ENCODE measurements at regions not wholly inside any gene's neighbourhood (a gene's known extent, or its start where the extent isn't known, plus 50 kb on each side); places are given as distances from the start of the nearest gene placed in this dataset.

- peaks cover 1% of the 10 kb centered on the region for H3K4me1 ChIP-seq (ENCODE audit: insufficient read depth)
- TF ChIP-seq EP300 (IDR thresholded peaks at IDR 0.05) (no peak), CTCF (IDR thresholded peaks at IDR 0.05) (no peak), POLR2A (IDR thresholded peaks at IDR 0.05) (no peak)
- DNase-seq: no peak
- intact Hi-C loops (cut with DNase I): no loop called here
- WGBS, 3 donors: 77 to 96% (median 79%) methylated on average over 4 of the region's 4 CpGs
- no peaks in the 10 kb centered on the region for H3K27me3 ChIP-seq
- no peaks in the 10 kb centered on the region for H3K36me3 ChIP-seq
- no peaks in the 10 kb centered on the region for H3K9me3 ChIP-seq
- H3K4me3 ChIP-seq: no peak overlapping the region
- H3K27ac ChIP-seq: no peak overlapping the region
Observed at GRCh38 chr10:128206676-128207075, 80.5 kb upstream of the MKI67 start.

GRCh38 chr10:128209862-128210214 is 83.6 kb upstream of the MKI67 start:
- Histone ChIP-seq H3K4me1 (ENCODE audit: insufficient read depth) (peaks cover 1% of the 10 kb centered on the region), H3K27me3 (no peaks in the 10 kb centered on the region), H3K36me3 (no peaks in the 10 kb centered on the region), H3K4me3 (peak overlapping the region; percentile 44), H3K27ac (no peak overlapping the region), H3K9me3 (no peaks in the 10 kb centered on the region)
- 39 to 54% (median 41%) methylated on average over 13 of the region's 13 CpGs for WGBS, 3 donors
- TF ChIP-seq EP300 (IDR thresholded peaks at IDR 0.05) (no peak), CTCF (IDR thresholded peaks at IDR 0.05) (no peak), POLR2A (IDR thresholded peaks at IDR 0.05) (no peak)
- DNase-seq: no peak
- intact Hi-C loops (cut with DNase I): no loop called here

DNA sequence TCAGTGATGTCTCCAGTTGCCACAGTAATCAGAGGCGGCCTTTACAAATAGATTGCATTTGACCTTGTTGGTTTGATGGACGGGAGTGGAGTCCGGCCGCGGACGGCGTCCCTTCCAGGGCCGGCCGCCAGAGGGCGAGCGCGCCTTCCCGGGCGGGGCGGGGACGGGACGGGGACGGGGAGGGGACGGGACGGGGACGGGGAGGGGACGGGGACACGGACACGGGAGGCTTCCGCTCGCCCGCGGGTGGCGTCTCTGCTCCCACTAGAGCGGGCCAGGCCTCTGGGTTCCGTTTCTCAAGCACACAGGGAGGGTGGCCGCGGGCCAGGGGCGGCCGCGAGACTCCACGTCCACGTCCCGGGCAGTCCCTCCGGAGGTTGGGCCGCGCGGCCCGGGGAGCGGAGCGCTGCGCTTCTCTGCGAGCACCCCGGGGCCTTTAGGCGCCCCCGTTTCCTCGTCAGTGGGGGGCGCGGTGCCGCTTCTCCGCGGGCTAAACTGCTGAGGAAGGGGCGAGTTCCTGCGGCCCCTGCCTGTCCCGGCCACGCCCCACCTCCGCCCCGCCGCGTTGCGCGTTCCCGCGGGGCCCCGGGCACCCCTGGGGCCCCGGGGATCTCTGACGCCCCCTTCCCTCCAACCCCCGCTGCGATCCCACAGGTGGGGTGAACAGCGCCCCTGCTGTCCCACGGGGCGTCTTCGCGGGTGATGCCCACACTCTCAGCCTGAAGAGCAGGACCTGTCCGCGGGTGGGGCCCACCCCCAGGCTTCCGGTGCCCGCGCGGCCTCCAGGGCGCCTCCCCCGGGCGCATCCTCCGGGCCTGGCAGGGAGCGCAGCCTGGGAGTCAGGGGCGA is 84.2 kb upstream of the MKI67 start:
- Histone ChIP-seq H3K27me3 (no peaks in the 10 kb centered on the region), H3K9me3 (no peaks in the 10 kb centered on the region), H3K4me3 (peak overlapping the region; percentile 44), H3K36me3 (no peaks in the 10 kb centered on the region), H3K27ac (peak overlapping the region in 1 of 2 donors; percentile 30), H3K4me1 (ENCODE audit: insufficient read depth) (peaks cover 1% of the 10 kb centered on the region)
- intact Hi-C loops (cut with DNase I): no loop called here
- TF ChIP-seq CTCF (IDR thresholded peaks at IDR 0.05) (no peak), EP300 (IDR thresholded peaks at IDR 0.05) (no peak), POLR2A (IDR thresholded peaks at IDR 0.05) (no peak)
- WGBS, 3 donors: 1 to 3% (median 1%) methylated on average over 52 to 91 of the region's 91 CpGs
- peak in 2 of 5 donors; percentile 29 to 43 for DNase-seq

DNA sequence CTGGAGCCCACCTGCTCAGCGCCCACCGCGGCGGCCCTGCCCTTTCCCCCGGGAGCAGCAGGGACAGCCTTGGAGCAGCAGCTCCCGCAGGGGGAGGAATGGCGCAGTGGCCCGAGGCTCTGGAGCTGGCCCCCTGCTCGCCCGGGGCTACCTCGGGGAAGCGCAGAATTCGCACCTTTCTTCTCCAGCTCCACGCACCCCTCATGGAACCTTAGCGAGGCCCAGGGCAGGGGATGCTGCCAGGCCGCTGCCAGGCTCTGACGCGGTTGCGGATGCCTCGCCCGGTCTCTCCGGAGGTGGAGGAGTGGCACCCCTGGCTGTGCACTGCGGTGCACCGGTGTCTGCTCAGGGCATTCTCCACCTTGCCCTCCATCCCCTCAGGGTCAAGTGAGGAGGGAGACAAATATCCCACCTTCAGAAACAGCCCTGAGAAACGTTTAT is 84.9 kb upstream of the MKI67 start:
- WGBS, 3 donors: 35 to 76% (median 44%) methylated on average over 21 to 25 of the region's 25 CpGs
- intact Hi-C loops (cut with DNase I): no loop called here
- Histone ChIP-seq H3K4me3 (peak overlapping the region; percentile 44), H3K27ac (no peak overlapping the region), H3K9me3 (no peaks in the 10 kb centered on the region), H3K36me3 (no peaks in the 10 kb centered on the region), H3K27me3 (no peaks in the 10 kb centered on the region), H3K4me1 (ENCODE audit: insufficient read depth) (peaks cover 1% of the 10 kb centered on the region)
- TF ChIP-seq POLR2A (IDR thresholded peaks at IDR 0.05): no peak
- no peak for TF ChIP-seq CTCF (IDR thresholded peaks at IDR 0.05)
- no peak for TF ChIP-seq EP300 (IDR thresholded peaks at IDR 0.05)
- DNase-seq: no peak

Data from ovary (tissue), 7 donors.